ENCODE measurements at regions not wholly inside any gene's neighbourhood (a gene's known extent, or its start where the extent isn't known, plus 50 kb on each side); places are given as distances from the start of the nearest gene placed in this dataset.

DNA sequence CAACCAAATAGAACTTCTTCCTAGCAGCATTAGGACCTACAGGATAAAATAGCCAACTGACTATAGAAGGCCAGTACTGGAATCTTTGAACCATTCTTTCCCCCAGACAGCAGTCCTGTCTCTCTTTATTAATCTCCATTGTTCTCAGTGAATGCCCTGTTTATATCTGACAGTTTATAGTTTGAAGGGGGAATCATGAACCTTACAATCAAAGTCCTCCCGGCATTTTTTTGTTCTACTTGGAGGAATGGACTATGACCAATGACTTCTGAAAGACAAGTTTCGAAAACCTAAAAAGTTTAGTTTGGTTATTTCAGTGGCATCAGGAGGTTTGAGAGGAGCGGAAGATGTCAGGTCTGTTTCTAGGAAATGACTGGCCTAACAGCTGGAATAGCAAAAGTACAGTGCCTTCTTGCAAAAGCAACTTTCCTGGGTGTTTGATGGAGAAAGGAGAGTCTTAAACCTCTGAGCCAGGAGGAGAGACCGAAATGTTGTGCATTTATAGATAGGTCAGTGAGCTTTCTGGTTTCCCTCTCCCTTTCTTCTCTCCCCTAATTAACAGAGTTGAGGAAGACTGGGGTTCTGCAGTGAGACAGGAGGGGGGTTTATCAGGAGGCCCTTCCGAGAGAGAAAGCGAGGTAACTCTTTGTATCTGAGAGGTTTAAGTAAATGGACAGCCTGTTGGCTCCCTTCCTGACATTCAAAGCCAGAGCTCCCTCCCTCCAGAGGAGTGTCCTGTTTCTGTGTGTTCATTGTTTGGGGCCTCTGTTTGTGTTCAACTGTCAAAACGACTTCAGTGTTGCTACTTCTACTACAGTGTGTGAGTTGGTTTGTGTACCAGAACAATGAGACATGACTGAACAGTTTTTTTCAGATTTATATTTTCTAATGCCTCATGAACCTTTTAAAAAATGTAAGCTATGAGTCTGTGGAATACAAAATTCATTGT lies 383.0 kb upstream of the RARB start:
- H3K27ac ChIP-seq (ENCODE audit: low read depth, low read length): no peak overlapping the region
- POLR2A ChIA-PET: no interaction called here
- CTCF ChIA-PET: no interaction called here

DNA sequence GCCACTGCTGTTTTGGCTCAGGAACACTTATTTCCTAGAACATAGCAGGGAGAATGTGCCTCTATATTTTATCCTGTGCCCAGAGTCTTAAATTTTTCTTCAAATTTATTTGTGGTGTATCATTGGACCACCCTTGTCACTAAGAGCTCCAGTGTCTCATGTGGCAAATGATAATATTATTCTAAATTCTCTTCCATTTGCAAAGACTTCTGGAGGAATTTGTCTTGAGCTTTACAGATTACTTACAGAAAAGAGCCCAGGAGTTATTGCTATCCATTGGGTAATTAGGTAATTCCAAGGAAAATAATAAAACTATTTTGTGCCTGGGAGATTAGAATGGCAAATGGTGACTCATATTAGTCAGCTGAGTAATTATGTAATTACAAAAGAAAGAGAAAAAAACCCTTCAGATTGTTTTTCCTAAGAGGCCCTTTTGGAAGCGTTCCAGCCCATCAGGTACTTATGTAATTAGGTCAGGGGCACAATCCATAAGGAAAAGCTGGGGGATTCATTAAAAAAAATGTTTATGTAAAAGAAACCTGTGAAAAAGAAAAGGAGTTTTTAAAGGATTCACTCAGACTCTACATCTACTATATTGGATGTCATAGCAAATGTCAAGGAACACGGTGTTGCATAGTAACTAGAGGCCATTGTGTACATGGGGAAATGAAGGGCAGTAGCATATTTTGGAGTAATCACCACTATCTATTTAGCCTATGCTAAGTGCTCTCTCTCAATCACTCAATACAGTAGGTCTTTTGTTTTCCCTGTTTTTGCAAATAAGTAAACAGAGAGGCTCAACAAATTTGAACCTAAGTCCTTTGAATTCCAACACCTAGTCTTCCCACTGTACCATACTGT lies 380.9 kb upstream of the RARB start:
- DNase-seq (ENCODE audit: low read depth, low spot score): no peak
- no peaks in the 10 kb centered on the region for H3K27me3 ChIP-seq (ENCODE audit: control insufficient read depth, insufficient read depth, low read length)
- POLR2A ChIA-PET: no interaction called here

More for the DNA sequence above, 383.0 kb upstream of the RARB start:
- Histone ChIP-seq H3K27me3 (ENCODE audit: control insufficient read depth, insufficient read depth, low read length) (no peaks in the 10 kb centered on the region), H3K4me3 (ENCODE audit: low read depth, low read length) (no peak overlapping the region), H3K9me3 (ENCODE audit: control insufficient read depth, insufficient read depth, low read length) (no peaks in the 10 kb centered on the region)
- DNase-seq (ENCODE audit: low read depth, low spot score): no peak
- TF ChIP-seq, protein P1, sequence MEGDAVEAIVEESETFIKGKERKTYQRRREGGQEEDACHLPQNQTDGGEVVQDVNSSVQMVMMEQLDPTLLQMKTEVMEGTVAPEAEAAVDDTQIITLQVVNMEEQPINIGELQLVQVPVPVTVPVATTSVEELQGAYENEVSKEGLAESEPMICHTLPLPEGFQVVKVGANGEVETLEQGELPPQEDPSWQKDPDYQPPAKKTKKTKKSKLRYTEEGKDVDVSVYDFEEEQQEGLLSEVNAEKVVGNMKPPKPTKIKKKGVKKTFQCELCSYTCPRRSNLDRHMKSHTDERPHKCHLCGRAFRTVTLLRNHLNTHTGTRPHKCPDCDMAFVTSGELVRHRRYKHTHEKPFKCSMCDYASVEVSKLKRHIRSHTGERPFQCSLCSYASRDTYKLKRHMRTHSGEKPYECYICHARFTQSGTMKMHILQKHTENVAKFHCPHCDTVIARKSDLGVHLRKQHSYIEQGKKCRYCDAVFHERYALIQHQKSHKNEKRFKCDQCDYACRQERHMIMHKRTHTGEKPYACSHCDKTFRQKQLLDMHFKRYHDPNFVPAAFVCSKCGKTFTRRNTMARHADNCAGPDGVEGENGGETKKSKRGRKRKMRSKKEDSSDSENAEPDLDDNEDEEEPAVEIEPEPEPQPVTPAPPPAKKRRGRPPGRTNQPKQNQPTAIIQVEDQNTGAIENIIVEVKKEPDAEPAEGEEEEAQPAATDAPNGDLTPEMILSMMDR (IDR thresholded peaks at IDR 0.05; ENCODE audit: low read depth, low read length): no peak

DNA sequence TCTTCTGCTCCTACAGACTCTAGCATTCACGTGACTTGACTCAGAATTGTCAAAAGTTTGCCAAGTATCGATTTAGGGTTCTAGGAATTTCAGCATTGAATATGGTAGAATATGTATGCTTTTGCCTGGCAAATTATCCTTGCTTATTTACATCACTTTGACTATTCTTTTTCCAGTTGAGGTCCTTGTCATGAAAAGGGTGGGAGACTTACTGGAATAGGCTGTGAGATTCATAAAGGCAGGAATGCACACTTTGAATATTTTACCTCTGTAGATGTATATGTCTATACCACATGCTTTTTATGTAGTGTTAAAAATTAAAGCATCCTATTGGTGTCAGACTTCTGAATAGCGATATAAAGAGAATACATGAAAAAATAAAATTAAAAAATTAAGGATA lies 378.8 kb upstream of the RARB start:
- TF ChIP-seq, protein P1 (IDR thresholded peaks at IDR 0.05; ENCODE audit: low read depth, low read length): no peak
- POLR2A ChIA-PET: no interaction called here
- Histone ChIP-seq H3K27me3 (ENCODE audit: control insufficient read depth, insufficient read depth, low read length) (no peaks in the 10 kb centered on the region), H3K27ac (ENCODE audit: low read depth, low read length) (no peak overlapping the region), H3K4me3 (ENCODE audit: low read depth, low read length) (no peak overlapping the region), H3K9me3 (ENCODE audit: control insufficient read depth, insufficient read depth, low read length) (no peaks in the 10 kb centered on the region)
- no peak for DNase-seq (ENCODE audit: low read depth, low spot score)
- CTCF ChIA-PET: interaction anchor here (0.7 kb wide), 1 partner anchor 170 kb away, joined by 4 read pairs; no protein-coding TSS in a partner anchor

More for the DNA sequence above, 380.9 kb upstream of the RARB start:
- Histone ChIP-seq H3K4me3 (ENCODE audit: low read depth, low read length) (no peak overlapping the region), H3K9me3 (ENCODE audit: control insufficient read depth, insufficient read depth, low read length) (no peaks in the 10 kb centered on the region), H3K27ac (ENCODE audit: low read depth, low read length) (no peak overlapping the region)
- CTCF ChIA-PET: no interaction called here
- TF ChIP-seq, protein P1 (IDR thresholded peaks at IDR 0.05; ENCODE audit: low read depth, low read length): no peak

DNA sequence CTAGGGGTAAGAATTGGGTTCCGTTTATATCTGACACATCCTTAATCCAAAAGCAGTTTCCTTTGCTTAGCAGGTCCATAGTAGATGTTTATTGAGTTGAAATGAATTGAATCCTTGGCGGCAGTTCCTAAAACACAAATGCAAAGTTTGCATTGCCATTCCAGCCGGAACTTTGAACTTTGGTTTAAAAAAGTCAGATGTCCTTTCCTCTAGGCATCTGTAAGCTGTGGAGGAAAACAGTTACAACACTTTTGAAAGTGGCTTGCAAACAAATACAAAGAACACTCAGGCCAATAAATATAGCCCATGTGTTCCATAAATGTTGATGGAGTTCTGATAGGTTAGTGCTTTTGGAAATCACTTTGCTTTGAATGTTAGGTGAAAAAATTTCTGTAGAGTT lies 374.7 kb upstream of the RARB start:
- ChIA-PET CTCF (no interaction called here), POLR2A (no interaction called here)
- Histone ChIP-seq H3K9me3 (ENCODE audit: control insufficient read depth, insufficient read depth, low read length) (no peaks in the 10 kb centered on the region), H3K27ac (ENCODE audit: low read depth, low read length) (no peak overlapping the region), H3K4me3 (ENCODE audit: low read depth, low read length) (no peak overlapping the region), H3K27me3 (ENCODE audit: control insufficient read depth, insufficient read depth, low read length) (no peaks in the 10 kb centered on the region)
- TF ChIP-seq, protein P1 (IDR thresholded peaks at IDR 0.05; ENCODE audit: low read depth, low read length): no peak
- DNase-seq (ENCODE audit: low read depth, low spot score): no peak
